ENCODE measurements at regions not wholly inside any gene's neighbourhood (a gene's known extent, or its start where the extent isn't known, plus 50 kb on each side); places are given as distances from the start of the nearest gene placed in this dataset.
"Not testable (repeated sequence)": the region's sequence is repeated elsewhere in the genome, so short reads cannot be mapped to it uniquely, and the experiment has no call there.

- in situ Hi-C loops (cut with HindIII; ENCODE audit: low pct_unique_long_range_greater_than_20kb, low sequenced_read_pairs): no loop called here
- DNase-seq (ENCODE audit: low read depth in 1 of 2, low spot score in 1 of 2): no peak
- TF ChIP-seq JUND (IDR thresholded peaks at IDR 0.05; ENCODE audit: low read depth): no peak
These were observed 93.1 kb upstream of the TMED7 start for GRCh38 chr5:115718927-115719326.

GRCh38 chr5:115713408-115713807 is 87.6 kb upstream of the TMED7 start:
- DNase-seq (ENCODE audit: low read depth in 1 of 2, low spot score in 1 of 2): no peak
- in situ Hi-C loops (cut with HindIII; ENCODE audit: low pct_unique_long_range_greater_than_20kb, low sequenced_read_pairs): no loop called here
- TF ChIP-seq JUND (IDR thresholded peaks at IDR 0.05; ENCODE audit: low read depth): no peak

GRCh38 chr5:115709585-115709984 is 83.7 kb upstream of the TMED7 start:
- TF ChIP-seq JUND (IDR thresholded peaks at IDR 0.05; ENCODE audit: low read depth): no peak
- no peak for DNase-seq (ENCODE audit: low read depth in 1 of 2, low spot score in 1 of 2)
- in situ Hi-C loops (cut with HindIII; ENCODE audit: low pct_unique_long_range_greater_than_20kb, low sequenced_read_pairs): no loop called here

GRCh38 chr5:115708819-115709477 is 83.1 kb upstream of the TMED7 start:
- no peak for TF ChIP-seq JUND (IDR thresholded peaks at IDR 0.05; ENCODE audit: low read depth)
- no peak for DNase-seq (ENCODE audit: low read depth in 1 of 2, low spot score in 1 of 2)
- in situ Hi-C loops (cut with HindIII; ENCODE audit: low pct_unique_long_range_greater_than_20kb, low sequenced_read_pairs): no loop called here

- in situ Hi-C loops (cut with HindIII; ENCODE audit: low pct_unique_long_range_greater_than_20kb, low sequenced_read_pairs): no loop called here
- TF ChIP-seq JUND (IDR thresholded peaks at IDR 0.05; ENCODE audit: low read depth): no peak
- DNase-seq (ENCODE audit: low read depth in 1 of 2, low spot score in 1 of 2): no peak
These were observed 77.7 kb upstream of the TMED7 start for GRCh38 chr5:115703514-115703913.

GRCh38 chr5:115702025-115702424 is 76.2 kb upstream of the TMED7 start:
- no peak for DNase-seq (ENCODE audit: low read depth in 1 of 2, low spot score in 1 of 2)
- TF ChIP-seq JUND (IDR thresholded peaks at IDR 0.05; ENCODE audit: low read depth): no peak
- in situ Hi-C loops (cut with HindIII; ENCODE audit: low pct_unique_long_range_greater_than_20kb, low sequenced_read_pairs): no loop called here

- TF ChIP-seq JUND (IDR thresholded peaks at IDR 0.05; ENCODE audit: low read depth): no peak
- no peak for DNase-seq (ENCODE audit: low read depth in 1 of 2, low spot score in 1 of 2)
- in situ Hi-C loops (cut with HindIII; ENCODE audit: low pct_unique_long_range_greater_than_20kb, low sequenced_read_pairs): no loop called here
These were observed 74.1 kb upstream of the TMED7 start for GRCh38 chr5:115699967-115700366.

- TF ChIP-seq JUND (IDR thresholded peaks at IDR 0.05; ENCODE audit: low read depth): no peak
- in situ Hi-C loops (cut with HindIII; ENCODE audit: low pct_unique_long_range_greater_than_20kb, low sequenced_read_pairs): no loop called here
- DNase-seq (ENCODE audit: low read depth in 1 of 2, low spot score in 1 of 2): no peak
These were observed 70.4 kb upstream of the TMED7 start for GRCh38 chr5:115696141-115696650.

- in situ Hi-C loops (cut with HindIII; ENCODE audit: low pct_unique_long_range_greater_than_20kb, low sequenced_read_pairs): no loop called here
- TF ChIP-seq JUND (IDR thresholded peaks at IDR 0.05; ENCODE audit: low read depth): no peak
- DNase-seq (ENCODE audit: low read depth in 1 of 2, low spot score in 1 of 2): no peak
These were observed 69.6 kb upstream of the TMED7 start for GRCh38 chr5:115695310-115695880.

GRCh38 chr5:115691814-115692213 is 66.0 kb upstream of the TMED7 start:
- in situ Hi-C loops (cut with HindIII; ENCODE audit: low pct_unique_long_range_greater_than_20kb, low sequenced_read_pairs); DNase-seq (ENCODE audit: low read depth in 1 of 2, low spot score in 1 of 2): not testable (repeated sequence)

- TF ChIP-seq JUND (IDR thresholded peaks at IDR 0.05; ENCODE audit: low read depth): no peak
- in situ Hi-C loops (cut with HindIII; ENCODE audit: low pct_unique_long_range_greater_than_20kb, low sequenced_read_pairs): no loop called here
- peak in 1 of 2 experiments; percentile 23 for DNase-seq (ENCODE audit: low read depth in 1 of 2, low spot score in 1 of 2)
These were observed 60.9 kb upstream of the TMED7 start for GRCh38 chr5:115686738-115687074.

GRCh38 chr5:115686051-115686737 is 60.4 kb upstream of the TMED7 start:
- in situ Hi-C loops (cut with HindIII; ENCODE audit: low pct_unique_long_range_greater_than_20kb, low sequenced_read_pairs): no loop called here
- DNase-seq (ENCODE audit: low read depth in 1 of 2, low spot score in 1 of 2): peak in 1 of 2 experiments; percentile 37

GRCh38 chr5:115685490-115685889 is 59.7 kb upstream of the TMED7 start:
- in situ Hi-C loops (cut with HindIII; ENCODE audit: low pct_unique_long_range_greater_than_20kb, low sequenced_read_pairs): no loop called here
- DNase-seq (ENCODE audit: low read depth in 1 of 2, low spot score in 1 of 2): no peak
- no peak for TF ChIP-seq JUND (IDR thresholded peaks at IDR 0.05; ENCODE audit: low read depth)

More at GRCh38 chr5:115686051-115686737, 60.4 kb upstream of the TMED7 start:
- no peak for TF ChIP-seq JUND (IDR thresholded peaks at IDR 0.05; ENCODE audit: low read depth)

Data from T47D (cell line).